ENCODE measurements at regions not wholly inside any gene's neighbourhood (a gene's known extent, or its start where the extent isn't known, plus 50 kb on each side); places are given as distances from the start of the nearest gene placed in this dataset.
"Not testable (repeated sequence)": the region's sequence is repeated elsewhere in the genome, so short reads cannot be mapped to it uniquely, and the experiment has no call there.

DNA sequence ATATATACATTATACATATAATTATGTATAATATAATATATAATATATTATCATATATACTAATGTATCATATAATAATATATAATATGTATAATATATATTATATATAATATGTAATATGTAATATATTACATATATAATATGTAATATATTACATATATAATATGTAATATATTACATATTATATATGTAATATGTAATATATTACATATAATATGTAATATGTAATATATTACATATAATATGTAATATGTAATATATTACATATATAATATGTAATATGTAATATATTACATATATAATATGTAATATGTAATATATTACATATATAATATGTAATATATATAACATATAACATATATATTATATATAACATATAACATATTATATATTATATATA is 1020.9 kb downstream of the KCNMA1 start:
- FAIRE-seq; H2BK20ac ChIP-seq (ENCODE audit: low read length); H2AFZ ChIP-seq (ENCODE audit: low read length); H4K5ac ChIP-seq (ENCODE audit: insufficient read length, low read depth, low read length); H3K27ac ChIP-seq (ENCODE audit: low read depth, low read length); H3K4me1 ChIP-seq (replicated peaks in 1 of 4; ENCODE audit: control insufficient read depth in 3 of 4, insufficient read depth in 4 of 4, low read length in 3 of 4); H3K23me2 ChIP-seq (ENCODE audit: low read depth, low read length); H3K23ac ChIP-seq (ENCODE audit: insufficient read length); H3K36me3 ChIP-seq (ENCODE audit: control insufficient read depth in 2 of 4, insufficient read depth in 4 of 4, low read length in 3 of 4); H2BK12ac ChIP-seq (ENCODE audit: low read depth, low read length); H3K27me3 ChIP-seq (replicated peaks in 1 of 4; ENCODE audit: control insufficient read depth in 3 of 4, extremely low read depth in 1 of 4, insufficient read depth in 3 of 4, low read length in 3 of 4); H4K8ac ChIP-seq (ENCODE audit: extremely low read depth, insufficient read depth, low read length); DNase-seq (ENCODE audit: low read depth in 1 of 2, low spot score in 2 of 2); H3K4ac ChIP-seq (replicated peaks; ENCODE audit: insufficient read length, low read depth, low read length); H3K79me2 ChIP-seq (ENCODE audit: control insufficient read depth in 1 of 2, insufficient read depth in 2 of 2, low read length in 2 of 2); H4K20me1 ChIP-seq (replicated peaks in 1 of 2; ENCODE audit: control insufficient read depth in 1 of 2, insufficient read depth in 2 of 2, low read length in 2 of 2); H2BK120ac ChIP-seq (replicated peaks; ENCODE audit: low read depth, low read length); POLR2A ChIA-PET (ENCODE audit: partially characterized antibody); H3K18ac ChIP-seq (ENCODE audit: extremely low read depth, low read length); H2AK5ac ChIP-seq (ENCODE audit: low read depth, low read length); H3K4me2 ChIP-seq (ENCODE audit: insufficient read depth in 1 of 2, low read depth in 2 of 2, low read length in 2 of 2); H3K9ac ChIP-seq (replicated peaks in 1 of 4; ENCODE audit: extremely low read depth in 1 of 4, low read depth in 3 of 4, low read length in 3 of 4); H4K91ac ChIP-seq (replicated peaks; ENCODE audit: insufficient read length, low read length); H3K9me3 ChIP-seq (ENCODE audit: insufficient read depth in 2 of 2, low read depth in 1 of 2, low read length in 1 of 2); CTCF ChIA-PET (ENCODE audit: partially characterized antibody); H3K14ac ChIP-seq (ENCODE audit: insufficient read length); H2BK15ac ChIP-seq (ENCODE audit: low read length); H3K79me1 ChIP-seq (ENCODE audit: low read depth, low read length); H3K4me3 ChIP-seq (ENCODE audit: extremely low read depth in 1 of 4, insufficient read depth in 2 of 4, low read depth in 3 of 4, low read length in 4 of 4); H3K56ac ChIP-seq (replicated peaks; ENCODE audit: insufficient read length, low read depth, low read length); H2BK5ac ChIP-seq (ENCODE audit: low read depth, low read length): not testable (repeated sequence)
